HFF-Myc (cell line): ENCODE measurements at regions not wholly inside any gene's neighbourhood (a gene's known extent, or its start where the extent isn't known, plus 50 kb on each side); places are given as distances from the start of the nearest gene placed in this dataset.

Experiments
- DNase-seq: peaks from one replicate; pipeline ENCODE4 v3.0.0-alpha.2; 2011; ENCODE audit warnings: low read depth; ENCODE audit errors: extremely low read depth
- H3K4me3 ChIP-seq: replicated peaks from 2 replicates; pipeline ENCODE4 v1.5.1; 2011; ENCODE audit warnings: low read depth, mild to moderate bottlenecking, control low read depth, low read length
- TF ChIP-seq, protein P1 (sequence below): IDR thresholded peaks from 2 replicates; pipeline ENCODE4 v1.5.1; 2012; ENCODE audit warnings: mild to moderate bottlenecking, low read depth, low read length, control low read depth; ENCODE audit errors: missing control alignments

DNA sequence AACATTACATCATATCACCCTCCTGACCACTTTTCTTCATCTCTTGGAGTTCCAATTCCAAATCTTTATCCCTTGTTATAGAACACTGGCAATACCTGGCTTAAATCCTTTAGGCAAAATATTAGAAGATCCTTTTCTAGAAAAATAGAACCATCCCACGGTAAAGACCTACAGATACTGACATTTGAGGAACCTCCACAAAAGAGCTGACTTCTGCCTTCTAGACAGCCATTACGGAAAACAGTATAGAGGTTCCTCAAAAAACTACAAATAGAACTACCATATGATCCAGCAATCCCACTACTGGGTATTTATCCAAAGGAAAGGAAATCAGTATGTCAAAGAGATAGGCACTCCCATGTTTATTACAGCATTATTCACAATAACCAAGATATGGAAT, 241.7 kb upstream of the AMIGO2 start:
- DNase-seq: no peak
- TF ChIP-seq, protein P1, sequence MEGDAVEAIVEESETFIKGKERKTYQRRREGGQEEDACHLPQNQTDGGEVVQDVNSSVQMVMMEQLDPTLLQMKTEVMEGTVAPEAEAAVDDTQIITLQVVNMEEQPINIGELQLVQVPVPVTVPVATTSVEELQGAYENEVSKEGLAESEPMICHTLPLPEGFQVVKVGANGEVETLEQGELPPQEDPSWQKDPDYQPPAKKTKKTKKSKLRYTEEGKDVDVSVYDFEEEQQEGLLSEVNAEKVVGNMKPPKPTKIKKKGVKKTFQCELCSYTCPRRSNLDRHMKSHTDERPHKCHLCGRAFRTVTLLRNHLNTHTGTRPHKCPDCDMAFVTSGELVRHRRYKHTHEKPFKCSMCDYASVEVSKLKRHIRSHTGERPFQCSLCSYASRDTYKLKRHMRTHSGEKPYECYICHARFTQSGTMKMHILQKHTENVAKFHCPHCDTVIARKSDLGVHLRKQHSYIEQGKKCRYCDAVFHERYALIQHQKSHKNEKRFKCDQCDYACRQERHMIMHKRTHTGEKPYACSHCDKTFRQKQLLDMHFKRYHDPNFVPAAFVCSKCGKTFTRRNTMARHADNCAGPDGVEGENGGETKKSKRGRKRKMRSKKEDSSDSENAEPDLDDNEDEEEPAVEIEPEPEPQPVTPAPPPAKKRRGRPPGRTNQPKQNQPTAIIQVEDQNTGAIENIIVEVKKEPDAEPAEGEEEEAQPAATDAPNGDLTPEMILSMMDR: no peak
- H3K4me3 ChIP-seq: no peak overlapping the region

DNA sequence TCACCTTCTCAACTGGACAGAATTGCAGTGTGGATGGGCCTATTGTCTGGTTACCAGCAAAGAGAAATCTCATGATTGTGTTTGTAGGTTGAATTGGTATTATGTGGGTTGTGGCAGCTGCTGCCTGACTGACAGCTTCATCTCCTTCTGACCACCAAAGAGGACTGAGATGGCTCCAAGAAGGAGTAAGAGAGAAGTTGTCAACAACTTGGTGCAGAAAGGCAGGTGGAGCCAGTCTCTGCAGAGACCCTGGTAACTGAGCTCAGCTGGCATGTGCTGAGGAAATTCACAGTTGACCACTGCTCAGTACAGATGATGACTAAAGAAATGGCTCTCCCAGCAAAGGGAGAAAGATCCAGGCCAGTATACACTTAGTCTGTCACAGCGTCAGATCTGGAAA, 240.0 kb upstream of the AMIGO2 start:
- no peak overlapping the region for H3K4me3 ChIP-seq
- TF ChIP-seq, protein P1: no peak
- DNase-seq: no peak

DNA sequence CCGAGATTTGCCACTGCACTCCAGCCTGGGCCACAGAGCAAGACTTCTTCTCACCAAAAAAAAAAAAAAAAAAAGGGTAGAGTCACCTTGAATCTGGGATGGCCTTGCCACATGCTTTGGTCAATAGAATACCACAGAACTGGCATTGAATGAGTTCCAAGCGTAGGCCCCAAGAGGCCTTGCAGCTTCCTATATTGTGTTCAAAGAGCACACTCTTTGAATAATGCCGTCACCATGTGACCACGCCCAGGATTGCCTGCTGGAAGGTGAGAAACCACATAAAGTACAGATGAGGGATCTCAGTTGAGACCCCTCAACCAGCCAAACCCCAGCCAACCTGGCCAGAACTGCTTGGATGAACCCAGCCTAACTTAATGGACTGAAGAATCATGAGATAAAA, 239.2 kb upstream of the AMIGO2 start:
- TF ChIP-seq, protein P1: no peak
- no peak overlapping the region for H3K4me3 ChIP-seq
- DNase-seq: no peak

DNA sequence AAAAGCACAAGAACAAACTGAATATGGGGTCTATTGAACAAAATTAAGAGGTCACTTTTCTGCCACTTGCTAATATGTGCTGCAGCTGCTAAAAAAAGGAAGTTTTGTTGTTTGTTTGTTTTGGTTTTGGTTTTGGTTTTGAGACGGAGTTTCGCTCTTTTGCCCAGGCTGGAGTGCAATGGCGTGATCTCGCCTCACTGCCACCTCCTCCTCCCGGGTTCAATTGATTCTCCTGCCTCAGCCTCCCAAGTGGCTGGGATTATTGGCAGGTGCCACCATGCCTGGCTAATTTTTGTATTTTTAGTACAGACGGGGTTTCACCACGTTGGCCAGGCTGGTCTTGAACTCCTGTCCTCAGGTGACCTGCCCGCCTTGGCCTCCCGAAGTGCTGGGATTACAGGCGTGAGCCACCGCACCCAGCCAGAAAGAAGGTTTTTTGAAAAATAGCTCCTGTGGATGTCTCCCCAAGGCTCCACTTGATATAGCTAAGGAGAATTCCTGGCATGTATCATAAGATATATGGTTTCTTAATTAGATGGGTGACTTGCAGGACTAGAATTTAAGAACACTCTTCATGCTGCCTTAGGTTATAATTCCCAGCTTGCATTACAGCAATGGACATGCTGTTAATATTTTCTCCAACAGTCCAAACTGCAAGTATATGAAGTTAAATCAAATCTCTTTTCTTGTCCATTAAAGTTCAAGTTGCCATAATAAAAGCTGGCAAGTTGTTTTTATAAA, 237.6 kb upstream of the AMIGO2 start:
- no peak overlapping the region for H3K4me3 ChIP-seq
- no peak for DNase-seq
- TF ChIP-seq, protein P1: no peak

DNA sequence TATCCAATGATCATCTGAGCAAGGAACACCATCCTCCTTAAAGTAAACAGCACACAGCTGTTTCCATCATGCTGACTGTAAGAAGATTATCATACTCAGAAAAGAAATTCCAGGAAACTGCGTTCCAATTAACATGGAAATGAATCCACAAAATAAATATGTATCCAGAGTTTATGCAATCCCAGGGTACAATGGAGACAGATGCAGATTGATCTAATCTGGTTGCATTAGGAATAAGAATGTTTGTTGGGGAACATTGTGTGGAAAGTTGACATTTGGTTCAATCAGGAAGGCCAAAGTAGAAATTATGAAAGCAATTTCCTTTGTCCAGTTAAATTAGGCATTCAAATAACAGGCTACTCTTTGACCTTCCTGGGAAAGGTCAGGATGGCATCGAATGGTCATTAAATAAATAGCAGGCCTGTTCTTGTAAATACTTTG, 236.9 kb upstream of the AMIGO2 start:
- TF ChIP-seq, protein P1: no peak
- DNase-seq: no peak
- H3K4me3 ChIP-seq: no peak overlapping the region

DNA sequence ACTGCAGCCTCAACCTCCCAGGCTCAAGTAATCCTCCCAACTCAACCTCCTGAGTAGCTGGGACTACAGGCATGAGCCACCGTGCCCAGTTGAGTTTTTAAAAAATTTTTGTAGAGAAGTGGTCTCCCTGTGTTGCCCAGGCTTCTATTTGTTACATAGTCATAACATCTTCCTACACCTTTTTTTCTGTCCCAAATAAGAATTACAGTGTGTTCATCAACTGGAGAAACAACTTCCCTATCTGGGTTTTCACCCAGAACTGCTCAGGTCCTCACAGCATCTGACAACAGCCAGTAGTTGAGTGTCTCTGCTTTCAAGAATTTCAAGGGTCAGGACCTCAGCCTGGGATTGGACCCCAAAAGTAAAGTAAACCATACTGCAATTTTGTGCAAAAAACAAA, 235.2 kb upstream of the AMIGO2 start:
- TF ChIP-seq, protein P1: no peak
- no peak overlapping the region for H3K4me3 ChIP-seq

DNA sequence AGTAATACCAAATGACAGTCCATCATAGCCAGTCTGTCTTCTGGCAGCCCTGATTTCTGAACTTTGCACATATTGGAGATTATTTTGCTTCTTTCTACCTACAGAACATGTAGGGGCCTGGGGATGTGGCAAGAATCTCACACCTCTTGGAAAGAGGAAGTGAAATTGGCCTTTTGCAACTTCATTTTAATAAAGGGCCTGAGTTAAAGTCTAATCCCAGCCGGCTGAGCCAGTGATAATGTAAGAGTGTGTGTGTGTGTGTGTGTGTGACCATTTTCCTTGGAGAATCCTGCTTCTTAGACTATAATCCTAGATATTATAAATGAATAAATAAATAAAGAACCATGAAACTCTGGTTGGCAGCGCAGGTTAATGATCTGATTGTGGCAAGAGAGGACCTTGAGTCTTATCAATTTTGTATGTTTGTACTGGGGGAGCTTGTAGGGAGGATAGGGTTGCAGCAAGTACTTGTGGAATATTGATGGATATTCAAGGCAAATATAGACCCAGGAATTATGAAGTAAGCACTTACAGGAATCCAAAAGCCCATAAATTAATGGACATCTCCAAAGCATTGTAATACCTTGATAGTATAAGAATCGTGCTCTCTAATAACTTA, 233.2 kb upstream of the AMIGO2 start:
- TF ChIP-seq, protein P1: no peak
- DNase-seq: no peak
- no peak overlapping the region for H3K4me3 ChIP-seq

More for the DNA sequence above, 235.2 kb upstream of the AMIGO2 start:
- no peak for DNase-seq
